ENCODE measurements at regions not wholly inside any gene's neighbourhood (a gene's known extent, or its start where the extent isn't known, plus 50 kb on each side); places are given as distances from the start of the nearest gene placed in this dataset.

DNA sequence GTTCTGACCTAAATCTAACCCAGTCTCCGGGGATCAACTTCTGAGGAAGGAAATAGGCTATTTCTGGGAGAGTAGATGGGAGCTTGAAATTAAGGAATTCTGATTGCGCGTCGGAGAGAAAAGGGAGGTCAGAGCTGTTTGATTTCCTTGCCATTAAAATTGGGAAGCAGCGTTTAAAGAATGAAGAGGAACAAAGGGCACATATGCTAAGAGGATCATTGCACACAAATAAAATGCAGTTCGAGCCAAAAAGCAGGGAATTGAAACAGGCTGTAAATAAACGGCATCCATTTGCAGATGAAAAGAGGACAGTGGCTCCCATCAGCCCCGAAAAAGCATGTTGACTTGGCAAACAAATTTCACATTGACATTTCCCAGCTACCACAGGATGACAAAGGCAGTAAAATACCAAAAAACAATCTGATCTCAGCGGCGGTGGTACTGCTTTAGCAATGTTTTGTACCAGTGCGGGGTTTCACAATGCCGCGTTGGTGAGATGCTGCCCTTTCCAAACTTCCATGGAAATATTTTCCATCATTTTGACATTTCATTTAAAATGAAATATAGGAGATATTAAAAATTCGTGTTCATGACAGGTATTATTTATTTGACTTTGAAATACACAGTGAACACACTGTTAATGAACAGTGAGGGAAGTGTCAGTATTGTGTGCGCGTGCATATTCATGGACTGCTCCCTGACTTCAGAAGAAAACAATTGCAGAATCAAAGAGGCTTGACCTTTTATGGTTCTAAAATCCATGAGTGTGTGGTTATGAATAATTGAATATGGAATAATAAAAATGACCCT is 108.8 kb downstream of the SQOR start:
- H3K4me1 Mint-ChIP-seq (ENCODE audit: low read depth in 2 of 2) = no peaks in the 10 kb centered on the region
- DNase-seq = no peak
- H3K27me3 Mint-ChIP-seq = peaks cover 50 to 76% of the 10 kb centered on the region in 2 donors
- H3K36me3 Mint-ChIP-seq (ENCODE audit: insufficient read depth) = no peaks in the 10 kb centered on the region
- H3K4me3 Mint-ChIP-seq = no peak overlapping the region
- H3K9me3 Mint-ChIP-seq = no peaks in the 10 kb centered on the region
- H3K27ac Mint-ChIP-seq = no peak overlapping the region
- ATAC-seq (replicated peaks) = no peak

DNA sequence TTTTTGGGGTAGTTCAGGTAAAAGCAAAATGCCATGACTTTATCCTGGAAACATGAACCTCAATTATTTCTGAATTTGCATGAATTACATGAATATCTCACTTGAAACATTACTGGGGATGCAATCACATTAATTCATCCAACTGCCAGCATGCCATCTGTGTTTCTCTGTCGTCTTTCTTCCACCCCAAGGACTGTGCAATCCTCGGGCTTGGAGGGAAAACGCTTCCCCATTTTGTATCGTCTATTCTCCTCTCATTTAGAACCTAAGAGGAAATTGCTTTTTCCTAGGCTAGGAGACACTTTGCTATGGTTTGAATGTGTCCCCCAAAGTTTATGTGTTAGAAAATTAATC is 109.4 kb downstream of the SQOR start:
- H3K36me3 Mint-ChIP-seq (ENCODE audit: insufficient read depth) = no peaks in the 10 kb centered on the region
- peaks cover 50 to 76% of the 10 kb centered on the region in 2 donors for H3K27me3 Mint-ChIP-seq
- no peak overlapping the region for H3K4me3 Mint-ChIP-seq
- no peaks in the 10 kb centered on the region for H3K4me1 Mint-ChIP-seq (ENCODE audit: low read depth in 2 of 2)
- no peak overlapping the region for H3K27ac Mint-ChIP-seq
- H3K9me3 Mint-ChIP-seq = no peaks in the 10 kb centered on the region
- no peak for ATAC-seq (replicated peaks)
- no peak for DNase-seq

DNA sequence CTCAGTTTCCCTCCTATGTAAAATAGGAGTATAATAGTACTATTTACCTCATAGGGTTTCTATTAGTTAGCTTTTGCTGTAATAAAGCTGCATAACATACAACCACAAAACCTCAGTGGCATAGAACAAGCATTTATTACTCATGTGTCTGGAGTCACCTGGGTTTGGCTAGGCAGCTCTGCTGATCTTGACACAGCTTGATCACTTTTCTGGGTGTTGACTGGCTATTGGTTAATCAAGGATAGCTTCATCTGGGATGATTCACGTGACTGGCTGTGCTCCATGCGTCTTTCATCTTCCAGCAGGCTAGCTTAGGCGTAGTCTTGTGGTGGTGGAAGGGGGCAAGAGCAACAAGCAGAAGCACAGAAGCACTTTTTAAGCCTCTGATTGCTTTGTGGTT is 112.6 kb downstream of the SQOR start:
- Mint-ChIP-seq H3K36me3 (ENCODE audit: insufficient read depth) (no peaks in the 10 kb centered on the region), H3K9me3 (no peaks in the 10 kb centered on the region), H3K4me1 (ENCODE audit: low read depth in 2 of 2) (no peaks in the 10 kb centered on the region), H3K4me3 (no peak overlapping the region), H3K27me3 (peaks cover 36 to 53% of the 10 kb centered on the region in 2 donors), H3K27ac (no peak overlapping the region)
- no peak for DNase-seq
- no peak for ATAC-seq (replicated peaks)

DNA sequence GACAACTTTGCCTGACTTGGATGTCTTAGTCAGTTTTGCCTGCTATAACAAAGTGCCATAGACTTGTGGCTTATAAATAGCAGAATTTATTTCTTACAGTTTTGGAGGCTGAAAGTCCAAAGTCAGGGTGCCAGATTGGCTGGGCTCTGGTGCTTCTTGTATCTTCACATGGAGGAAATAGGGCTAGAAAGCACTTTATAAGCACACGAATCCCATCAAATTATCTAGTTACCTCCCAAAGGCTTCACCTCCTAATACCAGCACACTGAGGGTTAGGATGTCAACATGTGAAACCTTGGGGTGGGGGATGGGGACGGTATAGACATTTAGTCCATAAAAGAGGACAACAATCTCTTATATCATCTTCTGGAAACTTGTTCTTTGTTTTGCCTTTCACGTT is 116.8 kb downstream of the SQOR start:
- DNase-seq (no peak), ATAC-seq (replicated peaks) (no peak)
- H3K27ac Mint-ChIP-seq = no peak overlapping the region
- no peaks in the 10 kb centered on the region for H3K4me1 Mint-ChIP-seq (ENCODE audit: low read depth in 2 of 2)
- peaks cover 48% of the 10 kb centered on the region in 2 donors for H3K27me3 Mint-ChIP-seq
- no peak overlapping the region for H3K4me3 Mint-ChIP-seq
- no peaks in the 10 kb centered on the region for H3K36me3 Mint-ChIP-seq (ENCODE audit: insufficient read depth)
- H3K9me3 Mint-ChIP-seq = no peaks in the 10 kb centered on the region

DNA sequence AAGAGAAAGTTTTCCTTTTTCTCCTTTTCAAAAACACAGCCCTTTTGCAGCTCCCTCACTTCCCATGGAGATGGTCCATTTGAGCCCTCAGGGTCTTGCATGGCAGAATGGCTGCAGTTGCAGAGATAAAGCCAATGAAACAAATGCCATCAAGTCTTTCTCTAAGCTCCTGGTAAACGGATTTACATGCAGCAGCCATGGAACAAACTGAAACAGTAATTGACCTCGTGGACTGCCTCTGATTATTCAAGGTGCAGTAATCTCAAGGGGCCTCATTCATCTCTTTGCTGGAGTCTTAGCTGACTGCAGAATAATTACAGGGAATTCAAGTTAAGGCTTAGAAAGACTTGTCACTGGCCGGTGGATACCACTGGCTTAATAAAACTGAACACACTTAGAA is 125.1 kb downstream of the SQOR start:
- no peaks in the 10 kb centered on the region for H3K4me1 Mint-ChIP-seq (ENCODE audit: low read depth in 2 of 2)

DNA sequence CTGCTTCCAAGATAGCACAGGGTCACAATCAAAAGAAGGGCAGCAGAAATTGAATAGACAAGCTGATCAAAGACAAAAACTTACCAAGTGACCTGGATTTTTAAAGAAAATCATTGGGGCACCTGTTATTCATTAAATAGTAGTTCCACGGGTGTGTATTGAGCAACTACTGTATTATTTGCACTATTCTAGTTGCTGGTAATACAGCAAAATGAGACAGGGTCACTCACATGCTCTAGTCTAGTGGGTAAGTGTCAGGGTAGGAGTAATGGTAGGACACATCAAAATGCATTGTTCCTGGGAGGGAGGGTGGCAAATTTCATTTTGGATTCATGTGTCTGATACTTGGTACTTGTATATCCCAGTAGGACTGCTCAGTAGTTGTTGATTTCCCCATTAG is 127.9 kb downstream of the SQOR start:
- peaks cover 43 to 62% of the 10 kb centered on the region in 2 donors for H3K27me3 Mint-ChIP-seq
- no peaks in the 10 kb centered on the region for H3K4me1 Mint-ChIP-seq (ENCODE audit: low read depth in 2 of 2)
- ATAC-seq (replicated peaks) (no peak), DNase-seq (no peak)
- H3K4me3 Mint-ChIP-seq = no peak overlapping the region
- H3K36me3 Mint-ChIP-seq (ENCODE audit: insufficient read depth) = no peaks in the 10 kb centered on the region
- H3K9me3 Mint-ChIP-seq = no peaks in the 10 kb centered on the region
- H3K27ac Mint-ChIP-seq = no peak overlapping the region

More for the DNA sequence above, 125.1 kb downstream of the SQOR start:
- DNase-seq (no peak), ATAC-seq (replicated peaks) (no peak)
- no peak overlapping the region for H3K4me3 Mint-ChIP-seq
- no peak overlapping the region for H3K27ac Mint-ChIP-seq
- no peaks in the 10 kb centered on the region for H3K36me3 Mint-ChIP-seq (ENCODE audit: insufficient read depth)
- peaks cover 67 to 83% of the 10 kb centered on the region in 2 donors for H3K27me3 Mint-ChIP-seq
- no peaks in the 10 kb centered on the region for H3K9me3 Mint-ChIP-seq

DNA sequence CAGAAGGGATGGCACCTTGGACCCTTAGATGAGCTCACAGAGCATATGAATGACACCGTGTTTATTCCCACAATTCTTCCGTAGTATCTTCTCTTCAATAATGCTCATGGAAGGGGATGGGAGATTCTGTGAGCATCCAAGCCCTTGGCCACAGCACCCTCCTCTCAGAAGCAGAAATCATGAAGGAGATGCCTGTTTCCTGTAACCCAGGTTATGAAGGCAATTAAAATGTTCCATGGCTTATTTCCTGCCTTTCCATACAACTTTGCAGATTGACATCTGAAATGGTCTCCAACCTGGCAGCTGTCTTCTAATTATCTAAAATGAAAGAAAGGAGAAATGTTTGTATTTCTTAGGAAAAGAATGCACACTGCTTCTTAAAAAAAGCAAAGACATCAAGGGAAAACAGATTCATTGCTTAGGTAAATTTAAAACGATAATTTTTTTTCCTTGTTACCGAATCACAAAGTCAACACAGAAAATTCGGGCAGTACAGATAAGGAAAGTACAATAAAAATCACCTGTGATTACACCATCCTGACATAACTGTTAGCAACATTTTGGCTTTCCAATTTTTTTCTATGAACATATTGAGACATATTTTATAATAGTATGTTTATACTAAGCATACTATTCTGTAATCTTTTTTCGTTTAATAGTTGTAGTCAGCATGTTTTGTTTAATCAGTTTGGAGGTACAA is 128.5 kb downstream of the SQOR start:
- ATAC-seq (replicated peaks) (no peak), DNase-seq (no peak)
- no peak overlapping the region for H3K27ac Mint-ChIP-seq

DNA sequence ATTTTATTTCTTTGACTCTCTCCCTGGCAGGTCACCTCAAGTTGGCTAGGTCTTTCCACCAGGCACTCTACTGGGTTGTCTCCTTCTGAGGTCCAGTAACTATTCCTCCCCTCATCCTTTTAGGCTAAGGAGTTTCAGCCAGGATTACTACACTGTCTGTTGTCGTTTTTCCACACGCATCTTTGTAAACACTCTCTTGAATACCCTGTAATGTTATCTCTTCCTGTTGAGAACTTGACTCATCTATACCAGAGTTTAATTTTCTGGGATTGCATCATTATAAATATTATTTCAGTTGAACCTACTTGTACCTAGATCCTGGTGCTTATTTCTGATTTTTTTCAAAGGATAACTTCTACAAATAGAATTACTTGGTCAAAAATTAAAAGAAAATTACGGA is 138.3 kb downstream of the SQOR start:
- no peaks in the 10 kb centered on the region for H3K36me3 Mint-ChIP-seq (ENCODE audit: insufficient read depth)
- H3K27ac Mint-ChIP-seq = no peak overlapping the region
- peaks cover 35 to 42% of the 10 kb centered on the region in 2 donors for H3K27me3 Mint-ChIP-seq
- ATAC-seq (replicated peaks) (no peak), DNase-seq (no peak)
- no peak overlapping the region for H3K4me3 Mint-ChIP-seq
- no peaks in the 10 kb centered on the region for H3K4me1 Mint-ChIP-seq (ENCODE audit: low read depth in 2 of 2)
- no peaks in the 10 kb centered on the region for H3K9me3 Mint-ChIP-seq

More for the DNA sequence above, 128.5 kb downstream of the SQOR start:
- Mint-ChIP-seq H3K4me3 (no peak overlapping the region), H3K4me1 (ENCODE audit: low read depth in 2 of 2) (no peaks in the 10 kb centered on the region), H3K9me3 (no peaks in the 10 kb centered on the region), H3K36me3 (ENCODE audit: insufficient read depth) (no peaks in the 10 kb centered on the region), H3K27me3 (peaks cover 43 to 57% of the 10 kb centered on the region in 2 donors)

DNA sequence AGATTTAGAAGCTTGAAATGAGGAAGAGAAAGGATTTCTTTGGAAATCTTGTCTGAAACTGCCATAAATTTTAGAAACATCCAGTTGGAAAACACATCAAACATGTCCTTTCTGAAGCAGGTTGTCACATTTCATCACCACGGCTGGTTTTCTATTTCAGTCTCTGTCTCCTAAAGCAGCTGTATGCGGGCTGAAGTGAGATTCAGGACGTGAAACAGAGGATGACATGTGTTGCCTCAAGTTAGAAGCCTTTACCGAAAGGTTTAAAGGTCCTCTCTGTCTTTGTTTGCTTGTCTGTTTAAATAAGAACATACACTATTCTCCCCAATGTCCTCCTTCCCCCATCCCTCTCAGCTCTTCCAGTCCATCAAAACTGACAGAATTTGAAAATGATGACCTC is 141.9 kb downstream of the SQOR start:
- ATAC-seq (replicated peaks) = no peak
- H3K4me3 Mint-ChIP-seq = no peak overlapping the region
- peaks cover 48 to 57% of the 10 kb centered on the region in 2 donors for H3K27me3 Mint-ChIP-seq
- H3K4me1 Mint-ChIP-seq (ENCODE audit: low read depth in 2 of 2) = no peaks in the 10 kb centered on the region
- H3K27ac Mint-ChIP-seq = no peak overlapping the region
- no peaks in the 10 kb centered on the region for H3K36me3 Mint-ChIP-seq (ENCODE audit: insufficient read depth)
- no peak for DNase-seq
- no peaks in the 10 kb centered on the region for H3K9me3 Mint-ChIP-seq

DNA sequence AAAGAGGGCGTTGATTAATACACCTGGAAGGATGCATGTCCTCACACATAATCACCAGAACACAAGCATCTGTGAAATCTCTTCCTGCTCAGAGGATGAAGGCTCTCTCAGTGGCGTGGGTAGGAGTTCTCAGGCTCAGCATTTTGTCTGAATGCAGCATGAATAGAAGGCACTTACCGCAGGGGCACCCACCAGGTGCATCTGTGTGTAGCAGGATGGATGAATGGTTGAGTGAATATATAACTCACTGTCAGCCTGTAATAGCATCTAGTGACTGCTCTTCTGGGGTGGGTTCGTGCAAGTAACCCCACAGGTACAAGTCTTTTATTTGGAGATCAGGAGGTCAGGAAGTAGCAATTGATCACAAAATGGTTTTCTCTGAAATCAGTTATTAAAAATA is 143.0 kb downstream of the SQOR start:
- H3K4me1 Mint-ChIP-seq (ENCODE audit: low read depth in 2 of 2) = no peaks in the 10 kb centered on the region
- H3K4me3 Mint-ChIP-seq = no peak overlapping the region
- DNase-seq = no peak
- peaks cover 56 to 67% of the 10 kb centered on the region in 2 donors for H3K27me3 Mint-ChIP-seq
- H3K36me3 Mint-ChIP-seq (ENCODE audit: insufficient read depth) = no peaks in the 10 kb centered on the region
- ATAC-seq (replicated peaks) = no peak
- H3K9me3 Mint-ChIP-seq = no peaks in the 10 kb centered on the region
- H3K27ac Mint-ChIP-seq = no peak overlapping the region

DNA sequence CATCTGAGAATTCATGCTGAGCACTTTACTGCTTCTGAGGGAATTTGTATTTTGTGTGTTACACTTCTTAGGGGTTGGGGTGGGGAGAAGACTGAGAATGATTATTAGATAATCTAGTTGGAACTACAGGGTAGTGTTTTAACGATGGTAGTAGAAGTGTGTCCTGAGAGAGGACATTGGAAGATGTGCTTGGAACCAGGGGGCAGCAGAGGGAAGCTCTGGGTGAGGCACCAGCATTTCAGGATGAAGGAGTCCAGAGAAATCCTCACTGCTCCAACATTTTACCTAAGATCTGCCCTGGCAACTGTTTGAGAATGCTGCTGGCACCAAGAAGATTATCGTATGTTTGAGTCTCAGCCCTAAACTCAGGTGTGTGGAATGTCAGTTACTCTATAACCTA is 145.5 kb downstream of the SQOR start:
- Mint-ChIP-seq H3K27me3 (peaks cover 54 to 70% of the 10 kb centered on the region in 2 donors), H3K36me3 (ENCODE audit: insufficient read depth) (no peaks in the 10 kb centered on the region), H3K4me3 (no peak overlapping the region), H3K4me1 (ENCODE audit: low read depth in 2 of 2) (no peaks in the 10 kb centered on the region), H3K9me3 (no peaks in the 10 kb centered on the region), H3K27ac (no peak overlapping the region)
- DNase-seq = no peak
- ATAC-seq (replicated peaks) = no peak

DNA sequence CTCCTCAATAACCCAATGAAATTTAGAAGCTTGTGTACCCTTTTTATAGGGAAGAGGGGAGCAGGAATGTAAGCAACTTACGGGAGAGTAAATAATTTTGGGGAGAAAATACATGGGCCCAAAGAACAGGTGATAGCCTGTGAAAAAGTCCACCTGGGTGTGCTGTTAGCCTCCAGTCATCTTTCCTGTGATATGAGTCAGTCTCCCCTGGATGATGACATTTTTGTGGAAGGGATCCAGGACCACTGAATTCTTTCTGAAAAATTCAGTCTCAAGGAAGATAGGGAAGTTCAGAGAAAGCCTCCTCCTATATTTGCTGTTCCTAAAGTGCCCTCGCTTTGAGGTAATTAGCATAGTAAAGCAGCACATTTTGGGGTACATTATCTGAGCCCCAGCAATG is 149.8 kb downstream of the SQOR start:
- Mint-ChIP-seq H3K36me3 (ENCODE audit: insufficient read depth) (no peaks in the 10 kb centered on the region), H3K27ac (no peak overlapping the region), H3K4me3 (no peak overlapping the region), H3K27me3 (peaks cover 35 to 55% of the 10 kb centered on the region in 2 donors), H3K9me3 (no peaks in the 10 kb centered on the region), H3K4me1 (ENCODE audit: low read depth in 2 of 2) (no peaks in the 10 kb centered on the region)
- DNase-seq (no peak), ATAC-seq (replicated peaks) (no peak)

DNA sequence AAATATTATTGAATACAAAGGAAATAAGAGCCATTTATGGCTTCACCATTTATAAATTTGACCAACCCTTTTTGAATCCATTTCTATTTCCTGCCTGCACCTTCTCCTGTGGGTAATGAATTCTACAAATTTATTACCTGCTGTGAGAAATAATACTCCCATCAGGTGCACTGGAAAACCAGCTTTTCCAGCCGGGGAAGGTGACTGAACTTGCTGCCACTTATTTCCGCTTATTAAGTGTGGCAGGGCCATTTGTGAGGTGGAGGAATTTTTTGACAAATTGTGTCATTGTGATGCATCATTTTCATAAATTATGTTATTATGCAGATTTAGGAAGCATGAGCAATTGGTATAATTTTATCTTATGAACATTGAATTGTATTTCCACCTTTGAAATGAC is 151.1 kb downstream of the SQOR start:
- H3K27ac Mint-ChIP-seq = no peak overlapping the region
- ATAC-seq (replicated peaks) (no peak), DNase-seq (no peak)
- H3K27me3 Mint-ChIP-seq = peaks cover 36 to 48% of the 10 kb centered on the region in 2 donors
- no peaks in the 10 kb centered on the region for H3K36me3 Mint-ChIP-seq (ENCODE audit: insufficient read depth)
- H3K4me1 Mint-ChIP-seq (ENCODE audit: low read depth in 2 of 2) = no peaks in the 10 kb centered on the region
- no peaks in the 10 kb centered on the region for H3K9me3 Mint-ChIP-seq
- no peak overlapping the region for H3K4me3 Mint-ChIP-seq

DNA sequence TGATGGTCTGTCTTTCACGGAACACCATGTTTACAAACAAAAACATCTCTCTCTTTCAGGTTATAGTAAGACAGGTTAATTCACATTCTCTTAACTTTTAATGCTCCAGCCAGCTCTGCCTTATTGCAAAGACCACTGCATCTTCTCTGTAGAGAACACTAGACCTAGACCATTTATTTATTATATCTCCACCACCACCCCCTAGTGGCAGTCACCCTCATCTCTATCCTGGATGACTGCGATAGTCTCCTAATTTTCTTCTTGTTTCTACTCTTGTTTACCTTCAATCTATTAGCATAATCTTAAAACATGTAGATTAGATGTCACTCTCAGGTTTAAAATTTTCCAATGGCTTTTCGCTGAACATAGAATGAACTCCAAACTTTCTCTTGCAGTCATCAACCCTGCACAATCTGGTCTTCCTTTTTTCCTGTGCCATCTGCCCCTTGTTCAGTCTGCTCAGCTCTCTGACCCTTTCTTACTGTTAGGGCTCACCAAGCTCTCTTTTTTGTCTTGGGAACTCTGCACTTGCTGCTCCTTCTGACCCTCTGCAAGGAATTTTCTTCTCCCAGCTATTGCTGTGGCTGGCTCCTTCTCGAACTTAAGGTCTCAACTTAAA is 155.6 kb downstream of the SQOR start:
- DNase-seq = no peak
- no peak overlapping the region for H3K4me3 Mint-ChIP-seq
- no peaks in the 10 kb centered on the region for H3K4me1 Mint-ChIP-seq (ENCODE audit: low read depth in 2 of 2)

More for the DNA sequence above, 155.6 kb downstream of the SQOR start:
- no peak for ATAC-seq (replicated peaks)
- H3K9me3 Mint-ChIP-seq = no peaks in the 10 kb centered on the region
- peaks cover 23 to 31% of the 10 kb centered on the region in 2 donors for H3K27me3 Mint-ChIP-seq
- no peak overlapping the region for H3K27ac Mint-ChIP-seq
- H3K36me3 Mint-ChIP-seq (ENCODE audit: insufficient read depth) = no peaks in the 10 kb centered on the region
